ENCODE measurements at regions not wholly inside any gene's neighbourhood (a gene's known extent, or its start where the extent isn't known, plus 50 kb on each side); places are given as distances from the start of the nearest gene placed in this dataset.

GRCh38 chr11:127247261-127247851 is 246.8 kb upstream of the KIRREL3 start:
- TF ChIP-seq ESRRG (CRISPR knock-in tag; IDR thresholded peaks at IDR 0.05) (no peak), ZNF565 (CRISPR knock-in tag; conservative IDR thresholded peaks at IDR 0.05; ENCODE audit: low read depth) (no peak), TCF4 (CRISPR knock-in tag; IDR thresholded peaks at IDR 0.05; ENCODE audit: borderline replicate concordance) (no peak), ZFP30 (CRISPR knock-in tag; IDR thresholded peaks at IDR 0.05) (no peak), BACH2 (CRISPR knock-in tag; IDR thresholded peaks at IDR 0.05; ENCODE audit: borderline replicate concordance) (no peak), TOX (CRISPR knock-in tag; IDR thresholded peaks at IDR 0.05; ENCODE audit: borderline replicate concordance) (no peak), ZNF8 (CRISPR knock-in tag; IDR thresholded peaks at IDR 0.05) (no peak), GLIS3 (CRISPR knock-in tag; IDR thresholded peaks at IDR 0.05) (no peak), CSDC2 (CRISPR knock-in tag; IDR thresholded peaks at IDR 0.05) (no peak), ZNF70 (CRISPR knock-in tag; IDR thresholded peaks at IDR 0.05) (no peak), SNAI2 (CRISPR knock-in tag; IDR thresholded peaks at IDR 0.05) (no peak), POU6F1 (CRISPR knock-in tag; IDR thresholded peaks at IDR 0.05; ENCODE audit: borderline replicate concordance, low read depth) (no peak), ISL1 (CRISPR knock-in tag; IDR thresholded peaks at IDR 0.05) (no peak), RARB (CRISPR knock-in tag; IDR thresholded peaks at IDR 0.05) (no peak)
- TF ChIP-seq, protein P1, sequence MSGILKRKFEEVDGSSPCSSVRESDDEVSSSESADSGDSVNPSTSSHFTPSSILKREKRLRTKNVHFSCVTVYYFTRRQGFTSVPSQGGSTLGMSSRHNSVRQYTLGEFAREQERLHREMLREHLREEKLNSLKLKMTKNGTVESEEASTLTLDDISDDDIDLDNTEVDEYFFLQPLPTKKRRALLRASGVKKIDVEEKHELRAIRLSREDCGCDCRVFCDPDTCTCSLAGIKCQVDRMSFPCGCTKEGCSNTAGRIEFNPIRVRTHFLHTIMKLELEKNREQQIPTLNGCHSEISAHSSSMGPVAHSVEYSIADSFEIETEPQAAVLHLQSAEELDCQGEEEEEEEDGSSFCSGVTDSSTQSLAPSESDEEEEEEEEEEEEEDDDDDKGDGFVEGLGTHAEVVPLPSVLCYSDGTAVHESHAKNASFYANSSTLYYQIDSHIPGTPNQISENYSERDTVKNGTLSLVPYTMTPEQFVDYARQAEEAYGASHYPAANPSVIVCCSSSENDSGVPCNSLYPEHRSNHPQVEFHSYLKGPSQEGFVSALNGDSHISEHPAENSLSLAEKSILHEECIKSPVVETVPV (CRISPR knock-in tag; IDR thresholded peaks at IDR 0.05), result no peak
- no peak for ATAC-seq

DNA sequence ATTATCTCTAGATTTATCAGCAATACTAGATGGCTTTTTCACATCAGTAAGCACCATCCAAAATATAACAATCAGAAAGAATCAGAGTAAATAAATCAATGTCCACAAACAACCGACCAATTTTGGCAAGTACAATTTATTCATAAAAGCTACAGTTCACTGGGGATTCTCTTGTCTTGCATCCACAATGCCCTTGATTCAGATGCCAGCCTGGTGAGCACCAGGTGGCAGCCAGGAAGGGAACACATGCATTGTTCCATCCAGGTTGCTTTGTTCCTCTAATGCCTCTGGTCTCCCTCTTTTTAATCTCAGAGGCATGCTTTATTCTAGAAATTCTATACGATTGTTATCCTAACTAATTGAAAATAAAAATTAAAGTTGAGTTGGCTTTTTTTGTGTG is 242.1 kb upstream of the KIRREL3 start:
- ATAC-seq, result no peak
- TF ChIP-seq TCF4 (CRISPR knock-in tag; IDR thresholded peaks at IDR 0.05; ENCODE audit: borderline replicate concordance), result no peak
- TF ChIP-seq ZNF565 (CRISPR knock-in tag; conservative IDR thresholded peaks at IDR 0.05; ENCODE audit: low read depth), result no peak
- no peak for TF ChIP-seq BACH2 (CRISPR knock-in tag; IDR thresholded peaks at IDR 0.05; ENCODE audit: borderline replicate concordance)
- TF ChIP-seq ARNTL (CRISPR knock-in tag; IDR thresholded peaks at IDR 0.05; ENCODE audit: borderline replicate concordance, low read depth), result no peak
- no peak for TF ChIP-seq ZFP30 (CRISPR knock-in tag; IDR thresholded peaks at IDR 0.05)
- no peak for TF ChIP-seq ISL1 (CRISPR knock-in tag; IDR thresholded peaks at IDR 0.05)
- TF ChIP-seq CSDC2 (CRISPR knock-in tag; IDR thresholded peaks at IDR 0.05), result no peak
- no peak for TF ChIP-seq ESRRG (CRISPR knock-in tag; IDR thresholded peaks at IDR 0.05)
- TF ChIP-seq CREB5 (CRISPR knock-in tag; IDR thresholded peaks at IDR 0.05; ENCODE audit: low read depth), result no peak
- no peak for TF ChIP-seq OSR1 (CRISPR knock-in tag; IDR thresholded peaks at IDR 0.05)

- TF ChIP-seq, protein P2, sequence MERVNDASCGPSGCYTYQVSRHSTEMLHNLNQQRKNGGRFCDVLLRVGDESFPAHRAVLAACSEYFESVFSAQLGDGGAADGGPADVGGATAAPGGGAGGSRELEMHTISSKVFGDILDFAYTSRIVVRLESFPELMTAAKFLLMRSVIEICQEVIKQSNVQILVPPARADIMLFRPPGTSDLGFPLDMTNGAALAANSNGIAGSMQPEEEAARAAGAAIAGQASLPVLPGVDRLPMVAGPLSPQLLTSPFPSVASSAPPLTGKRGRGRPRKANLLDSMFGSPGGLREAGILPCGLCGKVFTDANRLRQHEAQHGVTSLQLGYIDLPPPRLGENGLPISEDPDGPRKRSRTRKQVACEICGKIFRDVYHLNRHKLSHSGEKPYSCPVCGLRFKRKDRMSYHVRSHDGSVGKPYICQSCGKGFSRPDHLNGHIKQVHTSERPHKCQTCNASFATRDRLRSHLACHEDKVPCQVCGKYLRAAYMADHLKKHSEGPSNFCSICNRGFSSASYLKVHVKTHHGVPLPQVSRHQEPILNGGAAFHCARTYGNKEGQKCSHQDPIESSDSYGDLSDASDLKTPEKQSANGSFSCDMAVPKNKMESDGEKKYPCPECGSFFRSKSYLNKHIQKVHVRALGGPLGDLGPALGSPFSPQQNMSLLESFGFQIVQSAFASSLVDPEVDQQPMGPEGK (CRISPR knock-in tag; IDR thresholded peaks at IDR 0.05; ENCODE audit: borderline replicate concordance), result no peak
- TF ChIP-seq TOX (CRISPR knock-in tag; IDR thresholded peaks at IDR 0.05; ENCODE audit: borderline replicate concordance), result no peak
- TF ChIP-seq CSDC2 (CRISPR knock-in tag; IDR thresholded peaks at IDR 0.05), result no peak
- TF ChIP-seq ZNF8 (CRISPR knock-in tag; IDR thresholded peaks at IDR 0.05), result no peak
- TF ChIP-seq ESRRG (CRISPR knock-in tag; IDR thresholded peaks at IDR 0.05), result no peak
- no peak for TF ChIP-seq PPARA (CRISPR knock-in tag; IDR thresholded peaks at IDR 0.05; ENCODE audit: borderline replicate concordance)
- no peak for TF ChIP-seq ZFP3 (CRISPR knock-in tag; IDR thresholded peaks at IDR 0.05)
- no peak for TF ChIP-seq OSR1 (CRISPR knock-in tag; IDR thresholded peaks at IDR 0.05)
- TF ChIP-seq CREB5 (CRISPR knock-in tag; IDR thresholded peaks at IDR 0.05; ENCODE audit: low read depth), result no peak
- TF ChIP-seq RARB (CRISPR knock-in tag; IDR thresholded peaks at IDR 0.05), result no peak
- no peak for TF ChIP-seq TSHZ2 (CRISPR knock-in tag; IDR thresholded peaks at IDR 0.05)
- no peak for TF ChIP-seq GLIS3 (CRISPR knock-in tag; IDR thresholded peaks at IDR 0.05)
- no peak for ATAC-seq
Observed at GRCh38 chr11:127238321-127238720, 237.8 kb upstream of the KIRREL3 start.
